HG03159 (cell line): ENCODE measurements at regions not wholly inside any gene's neighbourhood (a gene's known extent, or its start where the extent isn't known, plus 50 kb on each side); places are given as distances from the start of the nearest gene placed in this dataset.

ENCODE experiments used
- ATAC-seq: cut with Tn5 transposase; IDR thresholded peaks from one replicate; pipeline ENCODE4 v1.9.1; 2021; ENCODE audit warnings: mild to moderate bottlenecking, moderate library complexity; ENCODE audit not compliant: unreplicated experiment

GRCh38 chr6:138607478-138608433 is 108.5 kb upstream of the NHSL1 start:
- ATAC-seq = no peak

- ATAC-seq = no peak
Observed at GRCh38 chr6:138608896-138609295, 109.6 kb upstream of the NHSL1 start.

GRCh38 chr6:138609801-138610430 is 110.6 kb upstream of the NHSL1 start:
- no peak for ATAC-seq

- ATAC-seq = no peak
Observed at GRCh38 chr6:138610816-138611215, 111.5 kb upstream of the NHSL1 start.

GRCh38 chr6:138614151-138614550 is 114.9 kb upstream of the NHSL1 start:
- no peak for ATAC-seq

- no peak for ATAC-seq
Observed at GRCh38 chr6:138618168-138618567, 118.9 kb upstream of the NHSL1 start.

GRCh38 chr6:138620630-138621029 is 121.3 kb upstream of the NHSL1 start:
- no peak for ATAC-seq

- no peak for ATAC-seq
Observed at GRCh38 chr6:138622967-138623366, 123.7 kb upstream of the NHSL1 start.

- ATAC-seq = no peak
Observed at GRCh38 chr6:138631566-138631965, 132.3 kb upstream of the NHSL1 start.

- ATAC-seq = no peak
Observed at GRCh38 chr6:138637822-138638221, 135.7 kb upstream of the CCDC28A start.

- ATAC-seq = no peak
Observed at GRCh38 chr6:138638604-138639003, 135.0 kb upstream of the CCDC28A start.

- no peak for ATAC-seq
Observed at GRCh38 chr6:138640028-138640427, 133.5 kb upstream of the CCDC28A start.

- no peak for ATAC-seq
Observed at GRCh38 chr6:138643210-138643609, 130.4 kb upstream of the CCDC28A start.

GRCh38 chr6:138645976-138646640 is 127.5 kb upstream of the CCDC28A start:
- no peak for ATAC-seq

- ATAC-seq = no peak
Observed at GRCh38 chr6:138647006-138647405, 126.6 kb upstream of the CCDC28A start.

GRCh38 chr6:138648127-138648526 is 125.4 kb upstream of the CCDC28A start:
- ATAC-seq = no peak

GRCh38 chr6:138651491-138651890 is 122.1 kb upstream of the CCDC28A start:
- no peak for ATAC-seq

GRCh38 chr6:138652824-138653223 is 120.7 kb upstream of the CCDC28A start:
- no peak for ATAC-seq

GRCh38 chr6:138653435-138653834 is 120.1 kb upstream of the CCDC28A start:
- ATAC-seq = no peak

GRCh38 chr6:138654715-138655634 is 118.6 kb upstream of the CCDC28A start:
- peak; percentile 97 for ATAC-seq

- ATAC-seq = no peak
Observed at GRCh38 chr6:138655828-138656227, 117.7 kb upstream of the CCDC28A start.
